Natural killer cell (primary cell): ENCODE measurements at regions not wholly inside any gene's neighbourhood (a gene's known extent, or its start where the extent isn't known, plus 50 kb on each side); places are given as distances from the start of the nearest gene placed in this dataset.
"Not testable (repeated sequence)": the region's sequence is repeated elsewhere in the genome, so short reads cannot be mapped to it uniquely, and the experiment has no call there.

Source experiments
- ATAC-seq, 3 donors: fragments of 150-1000 bp in 2 of 3; fragments of 200-7000 bp in 1 of 3; cut with Tn5 transposase; 1 replicate in 1 of 3; 2 replicates in 2 of 3; pipeline ENCODE4 v1.10.0; 2021; ENCODE audit warnings: mild to moderate bottlenecking in 2 of 3, moderate library complexity in 2 of 3
- DNase-seq, 2 donors: peaks; one replicate each; pipeline versions ENCODE4 v3.0.0 to v3.0.0-alpha.2; 2013 to 2021; ENCODE audit warnings: mixed read lengths in 1 of 2
- H3K27ac ChIP-seq: one replicate; pipeline ENCODE4 v1.5.1; 2013; ENCODE audit warnings: mild to moderate bottlenecking, low read length
- H3K27me3 ChIP-seq: one replicate; pipeline ENCODE4 v1.6.1; 2013; ENCODE audit warnings: low read length; ENCODE audit not compliant: control insufficient read depth, insufficient read depth
- H3K36me3 ChIP-seq: one replicate; pipeline ENCODE4 v1.6.1; 2013; ENCODE audit warnings: low read length; ENCODE audit not compliant: control insufficient read depth, insufficient read depth
- H3K4me1 ChIP-seq: one replicate; pipeline ENCODE4 v1.6.1; 2013; ENCODE audit warnings: low read length; ENCODE audit not compliant: control insufficient read depth, insufficient read depth
- H3K4me3 ChIP-seq: one replicate; pipeline ENCODE4 v1.5.1; 2013; ENCODE audit warnings: low read length
- H3K9me3 ChIP-seq: one replicate; pipeline ENCODE4 v1.6.1; 2013; ENCODE audit warnings: low read length; ENCODE audit not compliant: control insufficient read depth, insufficient read depth
- H3K27ac Mint-ChIP-seq, 2 donors: one replicate each; pipeline ENCODE4 v1.8.0; 2022; ENCODE audit warnings: mild to moderate bottlenecking in 2 of 2, mixed read lengths in 2 of 2, moderate library complexity in 1 of 2
- H3K27me3 Mint-ChIP-seq, 2 donors: one replicate each; pipeline ENCODE4 v1.8.0; 2022; ENCODE audit warnings: low read depth in 2 of 2, mixed read lengths in 2 of 2
- H3K36me3 Mint-ChIP-seq: one replicate; pipeline ENCODE4 v1.8.0; 2022; ENCODE audit warnings: mixed read lengths
- H3K4me1 Mint-ChIP-seq, 2 donors: one replicate each; pipeline ENCODE4 v1.8.0; 2022; ENCODE audit warnings: mixed read lengths in 2 of 2
- H3K4me3 Mint-ChIP-seq: one replicate; pipeline ENCODE4 v1.8.0; 2022; ENCODE audit warnings: mild to moderate bottlenecking, moderate library complexity, mixed read lengths
- H3K9me3 Mint-ChIP-seq, 2 donors: one replicate each; pipeline ENCODE4 v1.8.0; 2022; ENCODE audit warnings: mixed read lengths in 2 of 2
- CTCF ChIP-seq: fragments of 200-600 bp; IDR thresholded peaks from one replicate; pipeline ENCODE4 v1.8.0; 2022; ENCODE audit warnings: antibody characterized with exemption
- WGBS: methylation state at CpG from one replicate; pipeline ENCODE4 v1.1.7; 2013; ENCODE audit warnings: missing lambda C conversion rate; ENCODE audit not compliant: insufficient coverage; 5-methylcytosine and 5-hydroxymethylcytosine counted together
- intact Hi-C: fragments of 100-400 bp; cut with micrococcal nuclease; formaldehyde crosslinking; loops from one replicate; pipeline ENCODE4 v1.14.2; 2022

- Mint-ChIP-seq H3K27ac (peak overlapping the region in 1 of 2 donors; percentile 57), H3K4me3 (peak overlapping the region; percentile 94), H3K27me3 (peaks cover 42 to 64% of the 10 kb centered on the region in 2 donors), H3K36me3 (no peaks in the 10 kb centered on the region), H3K9me3 (no peaks in the 10 kb centered on the region), H3K4me1 (peaks cover 5 to 11% of the 10 kb centered on the region in 2 donors)
- Histone ChIP-seq H3K4me1 (peaks cover 17% of the 10 kb centered on the region), H3K36me3 (no peaks in the 10 kb centered on the region), H3K9me3 (no peaks in the 10 kb centered on the region), H3K27me3 (peaks cover 26% of the 10 kb centered on the region), H3K27ac (no peak overlapping the region), H3K4me3 (peak overlapping the region; percentile 33)
- intact Hi-C loops = no loop called here
- WGBS = 4% methylated on average over 44 of the region's 44 CpGs
- peak in 2 of 3 donors; percentile 10 to 28 for ATAC-seq
- DNase-seq = peak in 1 of 2 donors; percentile 10
- no peak for TF ChIP-seq CTCF
Observed at GRCh38 chr9:97220894-97221477, 86.5 kb upstream of the CCDC180 start.

GRCh38 chr9:97220396-97220795 lies 87.1 kb upstream of the CCDC180 start:
- H3K36me3 Mint-ChIP-seq, ATAC-seq, H3K27ac ChIP-seq, H3K4me3 ChIP-seq, DNase-seq, intact Hi-C loops, H3K9me3 ChIP-seq, H3K9me3 Mint-ChIP-seq, H3K36me3 ChIP-seq, H3K27ac Mint-ChIP-seq: not testable (repeated sequence)
- Histone ChIP-seq H3K27me3 (peaks cover 26% of the 10 kb centered on the region), H3K4me1 (peaks cover 17% of the 10 kb centered on the region)
- Mint-ChIP-seq H3K4me1 (peaks cover 5 to 11% of the 10 kb centered on the region in 2 donors), H3K4me3 (peak overlapping the region; percentile 49), H3K27me3 (peaks cover 46 to 69% of the 10 kb centered on the region in 2 donors)
- 60% methylated on average over 1 of the region's 3 CpGs for WGBS

GRCh38 chr9:97219443-97220140 lies 87.9 kb upstream of the CCDC180 start:
- H3K36me3 ChIP-seq, H3K36me3 Mint-ChIP-seq, H3K27ac Mint-ChIP-seq, intact Hi-C loops, H3K4me3 Mint-ChIP-seq, H3K4me3 ChIP-seq, ATAC-seq, H3K9me3 Mint-ChIP-seq, DNase-seq, H3K9me3 ChIP-seq, H3K27ac ChIP-seq: not testable (repeated sequence)
- 45% methylated on average over 7 of the region's 12 CpGs for WGBS
- H3K27me3 ChIP-seq = peaks cover 26% of the 10 kb centered on the region
- H3K4me1 Mint-ChIP-seq = peaks cover 5 to 11% of the 10 kb centered on the region in 2 donors
- H3K27me3 Mint-ChIP-seq = peaks cover 49 to 73% of the 10 kb centered on the region in 2 donors
- peaks cover 17% of the 10 kb centered on the region for H3K4me1 ChIP-seq

GRCh38 chr9:97215127-97215526 lies 92.3 kb upstream of the CCDC180 start:
- H3K27ac Mint-ChIP-seq, H3K27ac ChIP-seq, H3K9me3 ChIP-seq, H3K4me3 ChIP-seq, H3K9me3 Mint-ChIP-seq, H3K27me3 ChIP-seq, H3K4me1 Mint-ChIP-seq, intact Hi-C loops, H3K4me1 ChIP-seq, H3K36me3 Mint-ChIP-seq, H3K4me3 Mint-ChIP-seq, H3K36me3 ChIP-seq, ATAC-seq, DNase-seq: not testable (repeated sequence)
- peaks cover 23 to 44% of the 10 kb centered on the region in 2 donors for H3K27me3 Mint-ChIP-seq
- WGBS = 90% methylated on average over 6 of the region's 10 CpGs

- intact Hi-C loops, H3K27ac ChIP-seq, H3K4me3 Mint-ChIP-seq, H3K36me3 ChIP-seq, H3K4me1 Mint-ChIP-seq, H3K36me3 Mint-ChIP-seq, H3K9me3 ChIP-seq, ATAC-seq, H3K4me3 ChIP-seq, H3K27me3 ChIP-seq, H3K9me3 Mint-ChIP-seq, DNase-seq, H3K27ac Mint-ChIP-seq, H3K4me1 ChIP-seq: not testable (repeated sequence)
- WGBS = 81% methylated on average over 6 of the region's 6 CpGs
- peaks cover 18 to 39% of the 10 kb centered on the region in 2 donors for H3K27me3 Mint-ChIP-seq
Observed at GRCh38 chr9:97214556-97214955, 92.9 kb upstream of the CCDC180 start.

- H3K4me3 Mint-ChIP-seq, H3K36me3 Mint-ChIP-seq, H3K27me3 ChIP-seq, H3K27ac Mint-ChIP-seq, H3K4me1 ChIP-seq, H3K36me3 ChIP-seq, H3K27ac ChIP-seq, H3K4me3 ChIP-seq, H3K9me3 Mint-ChIP-seq, ATAC-seq, intact Hi-C loops, H3K27me3 Mint-ChIP-seq, H3K9me3 ChIP-seq, H3K4me1 Mint-ChIP-seq, DNase-seq: not testable (repeated sequence)
- 95% methylated on average over 6 of the region's 20 CpGs for WGBS
Observed at GRCh38 chr9:97199683-97200082, 107.8 kb upstream of the CCDC180 start.

GRCh38 chr9:97193767-97194166 lies 113.7 kb upstream of the CCDC180 start:
- H3K27ac Mint-ChIP-seq, H3K36me3 ChIP-seq, H3K4me3 ChIP-seq, H3K4me1 Mint-ChIP-seq, ATAC-seq, H3K27me3 ChIP-seq, H3K4me1 ChIP-seq, H3K9me3 Mint-ChIP-seq, H3K9me3 ChIP-seq, intact Hi-C loops, H3K27me3 Mint-ChIP-seq, DNase-seq, H3K27ac ChIP-seq, H3K4me3 Mint-ChIP-seq, H3K36me3 Mint-ChIP-seq: not testable (repeated sequence)
- 88% methylated on average over 4 of the region's 4 CpGs for WGBS
